Islet of Langerhans (tissue), 1 donor: ENCODE measurements at regions not wholly inside any gene's neighbourhood (a gene's known extent, or its start where the extent isn't known, plus 50 kb on each side); places are given as distances from the start of the nearest gene placed in this dataset.
"Not testable (repeated sequence)": the region's sequence is repeated elsewhere in the genome, so short reads cannot be mapped to it uniquely, and the experiment has no call there.

Source experiments
- FAIRE-seq: peaks from one replicate; lab custom pipeline; 2011; peaks lifted over from hg19 to GRCh38; lab: Jason Lieb, UNC

GRCh38 chr2:117359266-117359914 is 455.1 kb upstream of the DDX18 start:
- FAIRE-seq: no peak

- no peak for FAIRE-seq
Measured at GRCh38 chr2:117360586-117360985, 453.9 kb upstream of the DDX18 start.

GRCh38 chr2:117378653-117379052 is 435.8 kb upstream of the DDX18 start:
- no peak for FAIRE-seq

- FAIRE-seq: no peak
Measured at GRCh38 chr2:117379928-117380327, 434.6 kb upstream of the DDX18 start.

GRCh38 chr2:117383997-117384396 is 430.5 kb upstream of the DDX18 start:
- not testable (repeated sequence) for FAIRE-seq

- no peak for FAIRE-seq
Measured at GRCh38 chr2:117396161-117396560, 418.3 kb upstream of the DDX18 start.

GRCh38 chr2:117401582-117401981 is 412.9 kb upstream of the DDX18 start:
- no peak for FAIRE-seq

GRCh38 chr2:117406443-117406842 is 408.0 kb upstream of the DDX18 start:
- no peak for FAIRE-seq

- no peak for FAIRE-seq
Measured at GRCh38 chr2:117407746-117408145, 406.7 kb upstream of the DDX18 start.

GRCh38 chr2:117409443-117409842 is 405.0 kb upstream of the DDX18 start:
- FAIRE-seq: no peak

- FAIRE-seq: no peak
Measured at GRCh38 chr2:117411983-117412382, 402.5 kb upstream of the DDX18 start.

- no peak for FAIRE-seq
Measured at GRCh38 chr2:117432746-117433145, 381.7 kb upstream of the DDX18 start.

- no peak for FAIRE-seq
Measured at GRCh38 chr2:117436697-117437096, 377.8 kb upstream of the DDX18 start.

- FAIRE-seq: no peak
Measured at GRCh38 chr2:117470311-117471095, 344.0 kb upstream of the DDX18 start.

GRCh38 chr2:117481608-117482007 is 332.9 kb upstream of the DDX18 start:
- no peak for FAIRE-seq

- no peak for FAIRE-seq
Measured at GRCh38 chr2:117485588-117485987, 328.9 kb upstream of the DDX18 start.

- no peak for FAIRE-seq
Measured at GRCh38 chr2:117486081-117486480, 328.4 kb upstream of the DDX18 start.

- FAIRE-seq: no peak
Measured at GRCh38 chr2:117492209-117492851, 322.2 kb upstream of the DDX18 start.

- no peak for FAIRE-seq
Measured at GRCh38 chr2:117500721-117501120, 313.8 kb upstream of the DDX18 start.

GRCh38 chr2:117502121-117502520 is 312.4 kb upstream of the DDX18 start:
- no peak for FAIRE-seq

- no peak for FAIRE-seq
Measured at GRCh38 chr2:117512307-117512706, 302.2 kb upstream of the DDX18 start.

- no peak for FAIRE-seq
Measured at GRCh38 chr2:117514371-117514770, 300.1 kb upstream of the DDX18 start.

- FAIRE-seq: no peak
Measured at GRCh38 chr2:117519238-117519637, 295.3 kb upstream of the DDX18 start.
